ENCODE measurements at regions not wholly inside any gene's neighbourhood (a gene's known extent, or its start where the extent isn't known, plus 50 kb on each side); places are given as distances from the start of the nearest gene placed in this dataset.
"Not testable (repeated sequence)": the region's sequence is repeated elsewhere in the genome, so short reads cannot be mapped to it uniquely, and the experiment has no call there.

GRCh38 chr5:6261668-6262067, 116.7 kb downstream of the MED10 start:
- no peak for DNase-seq

GRCh38 chr5:6261256-6261655, 117.1 kb downstream of the MED10 start:
- DNase-seq: no peak
- TF ChIP-seq POLR2A (IDR thresholded peaks at IDR 0.05; ENCODE audit: low read length) (no peak), GATA1 (IDR thresholded peaks at IDR 0.05; ENCODE audit: low read depth, low read length) (no peak)

More at GRCh38 chr5:6261668-6262067, 116.7 kb downstream of the MED10 start:
- TF ChIP-seq POLR2A (IDR thresholded peaks at IDR 0.05; ENCODE audit: low read length) (no peak), GATA1 (IDR thresholded peaks at IDR 0.05; ENCODE audit: low read depth, low read length) (no peak)

- TF ChIP-seq POLR2A (IDR thresholded peaks at IDR 0.05; ENCODE audit: low read length) (no peak), GATA1 (IDR thresholded peaks at IDR 0.05; ENCODE audit: low read depth, low read length) (no peak)
- DNase-seq: no peak
Observed at GRCh38 chr5:6260846-6261245, 117.5 kb downstream of the MED10 start.

GRCh38 chr5:6256901-6257300, 121.4 kb downstream of the MED10 start:
- DNase-seq: no peak
- TF ChIP-seq GATA1 (IDR thresholded peaks at IDR 0.05; ENCODE audit: low read depth, low read length): no peak
- TF ChIP-seq POLR2A (IDR thresholded peaks at IDR 0.05; ENCODE audit: low read length): no peak

GRCh38 chr5:6255956-6256355, 122.4 kb downstream of the MED10 start:
- TF ChIP-seq GATA1 (IDR thresholded peaks at IDR 0.05; ENCODE audit: low read depth, low read length): no peak
- TF ChIP-seq POLR2A (IDR thresholded peaks at IDR 0.05; ENCODE audit: low read length): no peak
- DNase-seq: no peak

GRCh38 chr5:6253846-6254245, 124.5 kb downstream of the MED10 start:
- TF ChIP-seq POLR2A (IDR thresholded peaks at IDR 0.05; ENCODE audit: low read length) (no peak), GATA1 (IDR thresholded peaks at IDR 0.05; ENCODE audit: low read depth, low read length) (no peak)
- no peak for DNase-seq

GRCh38 chr5:6253281-6253680, 125.1 kb downstream of the MED10 start:
- DNase-seq: no peak
- TF ChIP-seq POLR2A (IDR thresholded peaks at IDR 0.05; ENCODE audit: low read length): no peak
- no peak for TF ChIP-seq GATA1 (IDR thresholded peaks at IDR 0.05; ENCODE audit: low read depth, low read length)

- TF ChIP-seq POLR2A (IDR thresholded peaks at IDR 0.05; ENCODE audit: low read length) (no peak), GATA1 (IDR thresholded peaks at IDR 0.05; ENCODE audit: low read depth, low read length) (no peak)
- DNase-seq: no peak
Observed at GRCh38 chr5:6252581-6252980, 125.8 kb downstream of the MED10 start.

- no peak for DNase-seq
- no peak for TF ChIP-seq GATA1 (IDR thresholded peaks at IDR 0.05; ENCODE audit: low read depth, low read length)
- TF ChIP-seq POLR2A (IDR thresholded peaks at IDR 0.05; ENCODE audit: low read length): no peak
Observed at GRCh38 chr5:6251565-6252102, 126.7 kb downstream of the MED10 start.

- no peak for DNase-seq
- TF ChIP-seq GATA1 (IDR thresholded peaks at IDR 0.05; ENCODE audit: low read depth, low read length): no peak
- no peak for TF ChIP-seq POLR2A (IDR thresholded peaks at IDR 0.05; ENCODE audit: low read length)
Observed at GRCh38 chr5:6250121-6250520, 128.2 kb downstream of the MED10 start.

GRCh38 chr5:6248132-6248531, 130.2 kb downstream of the MED10 start:
- DNase-seq: no peak
- TF ChIP-seq POLR2A (IDR thresholded peaks at IDR 0.05; ENCODE audit: low read length) (no peak), GATA1 (IDR thresholded peaks at IDR 0.05; ENCODE audit: low read depth, low read length) (no peak)

- TF ChIP-seq GATA1 (IDR thresholded peaks at IDR 0.05; ENCODE audit: low read depth, low read length): no peak
- no peak for TF ChIP-seq POLR2A (IDR thresholded peaks at IDR 0.05; ENCODE audit: low read length)
- DNase-seq: no peak
Observed at GRCh38 chr5:6246820-6247437, 131.4 kb downstream of the MED10 start.

- DNase-seq: no peak
- no peak for TF ChIP-seq GATA1 (IDR thresholded peaks at IDR 0.05; ENCODE audit: low read depth, low read length)
- no peak for TF ChIP-seq POLR2A (IDR thresholded peaks at IDR 0.05; ENCODE audit: low read length)
Observed at GRCh38 chr5:6244339-6244714, 134.0 kb downstream of the MED10 start.

- no peak for TF ChIP-seq POLR2A (IDR thresholded peaks at IDR 0.05; ENCODE audit: low read length)
- TF ChIP-seq GATA1 (IDR thresholded peaks at IDR 0.05; ENCODE audit: low read depth, low read length): no peak
Observed at GRCh38 chr5:6243706-6244338, 134.5 kb downstream of the MED10 start.

GRCh38 chr5:6241056-6241455, 137.3 kb downstream of the MED10 start:
- DNase-seq: not testable (repeated sequence)

More at GRCh38 chr5:6243706-6244338, 134.5 kb downstream of the MED10 start:
- DNase-seq: no peak

All from erythroblast (primary cell).